ENCODE measurements at regions not wholly inside any gene's neighbourhood (a gene's known extent, or its start where the extent isn't known, plus 50 kb on each side); places are given as distances from the start of the nearest gene placed in this dataset.

GRCh38 chr12:126383506-126383905, 1318.3 kb downstream of the AACS start:
- Histone ChIP-seq H3K36me3 (ENCODE audit: control insufficient read depth, insufficient read depth, low read length) (no peaks in the 10 kb centered on the region), H3K4me1 (ENCODE audit: control insufficient read depth, insufficient read depth, low read length) (no peaks in the 10 kb centered on the region), H3K27ac (ENCODE audit: low read length) (no peak overlapping the region), H3K27me3 (ENCODE audit: control insufficient read depth, insufficient read depth, low read length) (no peaks in the 10 kb centered on the region), H3K4me3 (ENCODE audit: low read length) (no peak overlapping the region), H3K9me3 (ENCODE audit: control insufficient read depth, insufficient read depth, low read length) (no peaks in the 10 kb centered on the region)
- Mint-ChIP-seq H3K9me3 (peaks cover 15 to 16% of the 10 kb centered on the region in 2 donors), H3K36me3 (no peaks in the 10 kb centered on the region), H3K4me1 (no peaks in the 10 kb centered on the region), H3K4me3 (no peak overlapping the region), H3K27ac (no peak overlapping the region), H3K27me3 (ENCODE audit: low read depth in 2 of 2) (no peaks in the 10 kb centered on the region)
- DNase-seq (no peak), ATAC-seq (no peak)
- intact Hi-C loops (cut with micrococcal nuclease) = no loop called here
- TF ChIP-seq CTCF (IDR thresholded peaks at IDR 0.05) = no peak
- WGBS (ENCODE audit: insufficient coverage) = 84% methylated on average over 3 of the region's 3 CpGs

- Mint-ChIP-seq H3K9me3 (peaks cover 11 to 15% of the 10 kb centered on the region in 2 donors), H3K27ac (no peak overlapping the region), H3K4me3 (no peak overlapping the region), H3K27me3 (ENCODE audit: low read depth in 2 of 2) (no peaks in the 10 kb centered on the region), H3K36me3 (no peaks in the 10 kb centered on the region), H3K4me1 (no peaks in the 10 kb centered on the region)
- Histone ChIP-seq H3K36me3 (ENCODE audit: control insufficient read depth, insufficient read depth, low read length) (no peaks in the 10 kb centered on the region), H3K9me3 (ENCODE audit: control insufficient read depth, insufficient read depth, low read length) (no peaks in the 10 kb centered on the region), H3K27ac (ENCODE audit: low read length) (no peak overlapping the region), H3K27me3 (ENCODE audit: control insufficient read depth, insufficient read depth, low read length) (no peaks in the 10 kb centered on the region), H3K4me1 (ENCODE audit: control insufficient read depth, insufficient read depth, low read length) (no peaks in the 10 kb centered on the region), H3K4me3 (ENCODE audit: low read length) (no peak overlapping the region)
- WGBS (ENCODE audit: insufficient coverage) = 58% methylated on average over 2 of the region's 2 CpGs
- no peak for TF ChIP-seq CTCF (IDR thresholded peaks at IDR 0.05)
- no peak for ATAC-seq
- peak in 1 of 2 donors; percentile 9 for DNase-seq
- intact Hi-C loops (cut with micrococcal nuclease) = no loop called here
Observed at GRCh38 chr12:126384026-126384564, 1318.9 kb downstream of the AACS start.

GRCh38 chr12:126385785-126386184, 1320.5 kb downstream of the AACS start:
- intact Hi-C loops (cut with micrococcal nuclease) = no loop called here
- TF ChIP-seq CTCF (IDR thresholded peaks at IDR 0.05) = no peak
- Mint-ChIP-seq H3K36me3 (no peaks in the 10 kb centered on the region), H3K9me3 (peaks cover 11 to 12% of the 10 kb centered on the region in 2 donors), H3K27me3 (ENCODE audit: low read depth in 2 of 2) (no peaks in the 10 kb centered on the region), H3K4me3 (no peak overlapping the region), H3K27ac (no peak overlapping the region), H3K4me1 (no peaks in the 10 kb centered on the region)
- ATAC-seq = no peak
- DNase-seq = no peak
- WGBS (ENCODE audit: insufficient coverage) = 74% methylated on average over 4 of the region's 4 CpGs
- no peaks in the 10 kb centered on the region for H3K27me3 ChIP-seq (ENCODE audit: control insufficient read depth, insufficient read depth, low read length)
- no peak overlapping the region for H3K4me3 ChIP-seq (ENCODE audit: low read length)
- no peak overlapping the region for H3K27ac ChIP-seq (ENCODE audit: low read length)
- no peaks in the 10 kb centered on the region for H3K4me1 ChIP-seq (ENCODE audit: control insufficient read depth, insufficient read depth, low read length)
- H3K36me3 ChIP-seq (ENCODE audit: control insufficient read depth, insufficient read depth, low read length) = no peaks in the 10 kb centered on the region
- H3K9me3 ChIP-seq (ENCODE audit: control insufficient read depth, insufficient read depth, low read length) = no peaks in the 10 kb centered on the region

- 72% methylated on average over 7 of the region's 9 CpGs for WGBS (ENCODE audit: insufficient coverage)
- no peak for TF ChIP-seq CTCF (IDR thresholded peaks at IDR 0.05)
- no peak overlapping the region for H3K27ac Mint-ChIP-seq
- H3K4me1 Mint-ChIP-seq = no peaks in the 10 kb centered on the region
- no peak for ATAC-seq
- Histone ChIP-seq H3K27ac (ENCODE audit: low read length) (no peak overlapping the region), H3K4me3 (ENCODE audit: low read length) (no peak overlapping the region), H3K4me1 (ENCODE audit: control insufficient read depth, insufficient read depth, low read length) (no peaks in the 10 kb centered on the region), H3K27me3 (ENCODE audit: control insufficient read depth, insufficient read depth, low read length) (no peaks in the 10 kb centered on the region), H3K36me3 (ENCODE audit: control insufficient read depth, insufficient read depth, low read length) (no peaks in the 10 kb centered on the region), H3K9me3 (ENCODE audit: control insufficient read depth, insufficient read depth, low read length) (no peaks in the 10 kb centered on the region)
- H3K4me3 Mint-ChIP-seq = no peak overlapping the region
- no peaks in the 10 kb centered on the region for H3K27me3 Mint-ChIP-seq (ENCODE audit: low read depth in 2 of 2)
- peaks cover 0 to 6% of the 10 kb centered on the region in 2 donors for H3K9me3 Mint-ChIP-seq
- intact Hi-C loops (cut with micrococcal nuclease) = no loop called here
- DNase-seq = no peak
- H3K36me3 Mint-ChIP-seq = no peaks in the 10 kb centered on the region
Observed at GRCh38 chr12:126389220-126389841, 1324.1 kb downstream of the AACS start.

Data from natural killer cell (primary cell).